ENCODE measurements at regions not wholly inside any gene's neighbourhood (a gene's known extent, or its start where the extent isn't known, plus 50 kb on each side); places are given as distances from the start of the nearest gene placed in this dataset.

DNA sequence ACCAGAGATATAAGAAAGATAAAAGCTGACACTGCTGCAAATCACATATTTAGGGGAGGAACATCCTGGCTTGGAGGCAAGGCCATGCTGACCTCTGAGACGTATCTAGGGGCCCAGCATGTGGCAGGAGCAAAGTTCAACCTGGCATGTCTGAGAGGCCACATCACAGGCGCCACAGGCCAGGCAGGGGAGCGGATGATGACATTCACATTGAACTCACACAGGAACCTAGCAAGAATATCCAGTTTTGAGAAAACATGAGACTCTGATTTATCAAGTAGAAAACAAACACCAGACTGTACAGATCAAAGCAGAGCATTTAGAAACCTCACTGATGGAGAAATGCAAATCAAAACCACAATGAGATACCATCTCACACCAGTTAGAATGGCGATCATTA, 64.2 kb upstream of the STK32A start:
- peak; percentile 63 for DNase-seq

DNA sequence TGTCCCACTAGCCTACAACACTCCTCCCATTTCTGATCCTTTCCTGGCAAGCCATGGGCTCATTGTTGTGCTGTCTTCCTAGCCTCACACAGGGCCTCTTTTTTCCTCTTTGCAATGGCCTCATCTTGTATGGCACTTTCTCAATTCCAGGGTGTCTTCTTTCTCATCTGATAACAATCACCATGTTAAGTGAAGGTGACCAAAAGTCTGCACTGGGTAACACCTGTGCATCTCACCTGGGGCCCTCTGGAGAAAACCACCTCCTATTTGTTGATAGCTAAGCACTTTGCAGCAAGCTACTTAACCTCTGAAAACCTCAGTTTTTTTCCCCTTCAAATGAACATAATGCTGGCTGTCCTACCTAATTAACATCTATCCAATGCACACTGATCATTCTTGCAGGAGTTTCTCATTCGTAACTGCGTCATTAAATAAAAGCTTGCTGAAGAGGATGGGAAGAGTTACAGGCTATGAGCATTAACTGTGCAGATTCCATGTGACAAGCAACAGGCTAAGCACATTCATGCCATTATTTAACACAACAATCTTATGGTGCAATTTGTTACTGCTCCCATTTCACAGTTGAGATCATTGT, 60.1 kb upstream of the STK32A start:
- no peak for DNase-seq

DNA sequence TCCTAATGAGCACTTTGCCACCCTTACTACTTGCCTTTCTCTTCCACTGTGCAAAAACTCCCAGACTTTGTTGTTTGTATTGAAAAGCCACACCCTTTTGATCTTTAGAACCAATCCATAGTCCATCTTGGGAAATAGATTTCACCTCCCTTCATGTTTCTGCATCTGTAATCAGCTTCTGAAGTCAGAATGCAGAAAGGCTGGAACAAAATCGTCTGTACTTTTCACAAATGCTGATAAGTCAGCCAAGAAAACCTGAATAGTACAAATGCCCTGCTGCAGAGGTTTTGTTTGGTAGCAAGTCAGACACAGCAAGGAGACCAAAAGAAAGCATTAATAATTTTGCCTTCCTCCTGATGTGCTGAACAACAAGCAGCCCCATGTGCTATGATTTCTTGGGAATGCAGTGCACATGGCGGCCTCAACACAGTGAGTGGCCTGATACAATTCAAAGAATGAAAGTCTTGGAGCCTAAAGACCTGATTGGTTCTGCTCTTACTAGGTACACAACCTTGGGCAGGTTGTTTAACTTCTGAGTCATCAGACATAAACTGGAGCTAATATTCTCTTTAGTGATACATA, 59.2 kb upstream of the STK32A start:
- no peak for DNase-seq

DNA sequence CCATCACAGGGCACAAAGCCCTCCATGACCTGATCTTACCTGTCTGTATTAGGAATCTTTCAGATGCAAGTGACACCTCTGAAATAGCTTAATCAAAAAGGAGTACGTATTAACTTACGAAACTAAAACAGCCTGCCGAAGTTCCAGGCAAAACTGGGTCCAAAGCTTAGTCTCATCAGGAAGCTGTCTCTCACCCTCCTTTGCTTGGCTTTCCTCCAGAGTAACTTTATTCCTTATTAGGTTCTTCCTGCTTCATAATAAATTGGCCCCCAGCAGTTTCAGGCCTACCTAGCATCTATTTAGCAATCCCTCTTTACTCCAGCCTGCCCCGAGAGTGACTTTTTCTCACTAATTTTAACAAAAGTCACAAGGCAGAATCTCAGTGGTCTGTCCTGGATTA, 58.4 kb upstream of the STK32A start:
- DNase-seq = no peak

DNA sequence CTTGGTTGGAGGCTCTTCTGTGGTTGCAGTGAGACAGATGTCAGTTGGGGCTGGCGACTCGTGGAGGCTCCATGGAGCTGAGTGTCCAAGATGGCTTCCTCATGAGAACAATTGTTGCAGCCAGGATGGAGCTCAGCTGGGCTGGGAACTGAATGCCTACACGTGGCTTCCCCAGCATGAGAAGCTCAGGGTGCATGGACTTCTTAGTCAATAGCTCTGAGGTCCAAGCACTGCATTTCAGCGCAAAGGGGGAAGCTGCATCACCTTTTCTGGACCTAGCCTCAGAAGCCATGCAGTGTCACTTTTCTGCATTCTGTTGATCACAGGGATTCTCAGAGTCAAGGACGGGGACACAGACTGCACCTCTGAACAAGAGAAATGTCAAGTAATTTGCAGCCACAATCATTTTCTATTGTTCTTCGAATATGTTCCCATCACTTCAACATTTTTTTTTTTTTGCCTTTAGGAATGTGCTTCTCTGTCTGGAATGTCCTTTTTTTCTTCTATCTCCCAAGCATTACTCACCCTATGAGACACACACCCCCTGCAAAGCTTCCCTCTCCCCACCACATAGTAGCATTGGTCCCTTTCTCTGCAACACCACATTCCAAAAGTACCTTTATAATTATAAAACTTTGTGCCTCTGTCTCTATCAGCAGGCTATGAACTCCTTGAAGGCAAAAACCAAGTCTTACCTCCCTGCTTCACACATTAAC, 57.5 kb upstream of the STK32A start:
- no peak for DNase-seq

DNA sequence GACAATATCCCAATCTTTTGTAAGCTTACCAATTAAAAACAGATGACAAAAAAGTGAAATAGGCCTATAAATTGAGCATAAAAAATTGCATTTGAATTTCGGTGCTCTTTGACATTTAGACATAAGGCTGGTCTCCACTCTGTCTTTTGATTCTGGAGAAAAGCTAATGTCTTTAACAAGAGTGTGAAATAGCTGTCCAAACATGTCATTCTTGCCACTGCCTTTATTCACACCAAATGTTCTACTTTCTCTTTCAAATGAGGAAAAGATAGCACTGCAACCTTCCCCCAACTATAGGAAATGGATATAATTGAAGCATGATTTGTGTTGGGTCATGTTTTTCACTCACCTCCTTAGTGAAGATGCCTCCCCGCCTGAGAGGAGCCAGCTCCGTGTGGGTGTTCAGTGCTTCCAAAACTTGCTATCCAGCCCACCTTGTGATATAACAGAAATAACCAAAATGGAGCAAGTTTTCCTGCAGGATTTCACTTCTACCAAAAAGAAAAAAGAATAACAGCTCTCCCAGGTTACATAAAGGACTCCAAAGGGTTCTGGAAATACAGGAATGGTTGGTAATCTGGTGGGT, 55.2 kb upstream of the STK32A start:
- DNase-seq = no peak

DNA sequence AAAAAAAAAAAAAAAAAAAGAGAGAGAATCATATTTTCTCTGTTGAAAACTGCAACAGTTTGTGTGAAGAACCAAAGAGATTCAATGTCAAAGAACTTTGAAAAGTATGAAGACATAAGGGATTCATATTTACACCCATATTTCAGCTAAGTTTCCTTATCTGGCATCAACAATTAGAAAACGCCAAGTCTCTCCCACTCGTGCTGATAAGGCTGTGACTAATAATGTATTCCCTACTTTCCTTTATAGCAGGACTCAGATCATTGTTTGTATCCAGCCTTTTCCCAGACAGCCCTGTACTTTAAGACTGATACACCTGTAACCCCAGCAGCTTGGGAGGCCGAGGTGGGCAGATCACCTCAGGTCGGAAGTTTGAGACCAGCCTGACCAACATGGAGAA, 54.1 kb upstream of the STK32A start:
- no peak for DNase-seq

Data from NCI-H146 (cell line).